HG03045 (cell line): ENCODE measurements at regions not wholly inside any gene's neighbourhood (a gene's known extent, or its start where the extent isn't known, plus 50 kb on each side); places are given as distances from the start of the nearest gene placed in this dataset.

ENCODE experiments used
- ATAC-seq: cut with Tn5 transposase; IDR thresholded peaks from one replicate; pipeline ENCODE4 v1.9.1; 2021; ENCODE audit warnings: mild to moderate bottlenecking, moderate library complexity; ENCODE audit not compliant: unreplicated experiment

- no peak for ATAC-seq
Measured at GRCh38 chr2:151157000-151157735, 104.5 kb downstream of the RBM43 start.

- ATAC-seq = no peak
Measured at GRCh38 chr2:151156431-151156830, 105.2 kb downstream of the RBM43 start.

GRCh38 chr2:151153601-151154000 lies 108.1 kb downstream of the RBM43 start:
- ATAC-seq = no peak

- ATAC-seq = no peak
Measured at GRCh38 chr2:151150331-151151320, 111.0 kb downstream of the RBM43 start.

GRCh38 chr2:151138507-151138906 lies 123.2 kb downstream of the RBM43 start:
- ATAC-seq = no peak

- no peak for ATAC-seq
Measured at GRCh38 chr2:151137526-151137925, 124.1 kb downstream of the RBM43 start.

DNA sequence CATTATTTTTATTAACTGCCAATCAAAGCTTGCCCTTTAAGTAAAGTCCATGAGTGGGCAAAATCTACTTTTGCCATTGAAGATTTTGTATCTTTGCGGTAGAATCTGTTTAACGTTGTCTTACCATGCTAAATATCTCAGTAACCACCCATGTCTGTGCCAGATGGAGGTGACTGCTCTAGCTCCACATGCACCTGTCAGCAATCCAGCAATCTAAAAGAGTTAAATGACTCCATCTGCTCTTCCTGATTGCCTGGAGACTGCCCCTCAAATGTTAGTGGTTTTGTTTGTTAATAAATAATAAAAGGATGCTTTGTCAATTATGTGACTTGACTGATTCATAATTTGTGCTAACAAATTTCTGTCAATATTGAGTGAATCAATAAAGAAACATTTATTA lies 141.7 kb downstream of the RBM43 start:
- no peak for ATAC-seq

- ATAC-seq = no peak
Measured at GRCh38 chr2:151119374-151119773, 142.3 kb downstream of the RBM43 start.

DNA sequence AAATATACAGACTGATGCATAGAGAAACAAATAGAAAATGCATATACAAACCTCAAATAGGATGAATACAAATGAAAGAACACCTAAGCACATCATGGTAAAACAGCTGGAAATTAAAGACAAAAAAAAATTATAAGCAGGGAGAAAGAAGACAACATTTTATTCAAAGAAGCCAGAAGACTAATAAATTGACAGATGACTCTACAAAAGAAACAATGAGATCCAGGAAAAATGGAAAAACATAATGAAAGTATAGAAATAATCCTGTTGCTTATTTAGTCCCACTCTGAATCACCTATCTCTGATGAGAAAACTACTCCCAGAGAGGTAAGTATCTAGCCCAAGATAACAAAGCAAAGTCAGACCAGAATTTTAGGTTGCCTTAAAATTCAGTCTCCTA lies 143.4 kb downstream of the RBM43 start:
- ATAC-seq = no peak

- ATAC-seq = no peak
Measured at GRCh38 chr2:151114874-151115273, 146.8 kb downstream of the RBM43 start.

DNA sequence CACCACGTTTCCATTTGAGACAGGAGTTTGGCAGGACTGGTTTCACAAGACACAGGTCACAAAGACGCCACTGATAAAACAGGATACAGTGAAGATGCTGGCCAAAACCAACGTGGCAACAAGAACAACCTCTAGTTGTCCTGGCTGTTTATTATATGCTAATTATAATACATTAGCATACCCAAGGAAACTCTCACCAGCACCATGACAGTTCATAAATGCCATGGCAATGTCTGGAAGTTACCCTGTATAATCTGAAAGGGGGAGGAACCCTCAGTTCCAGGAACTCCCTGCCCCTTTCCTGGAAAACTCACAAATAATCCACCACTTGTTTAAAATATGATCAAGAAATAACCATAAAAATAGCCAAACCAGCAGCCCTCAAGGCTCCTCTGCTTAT lies 148.3 kb downstream of the RBM43 start:
- ATAC-seq = no peak

DNA sequence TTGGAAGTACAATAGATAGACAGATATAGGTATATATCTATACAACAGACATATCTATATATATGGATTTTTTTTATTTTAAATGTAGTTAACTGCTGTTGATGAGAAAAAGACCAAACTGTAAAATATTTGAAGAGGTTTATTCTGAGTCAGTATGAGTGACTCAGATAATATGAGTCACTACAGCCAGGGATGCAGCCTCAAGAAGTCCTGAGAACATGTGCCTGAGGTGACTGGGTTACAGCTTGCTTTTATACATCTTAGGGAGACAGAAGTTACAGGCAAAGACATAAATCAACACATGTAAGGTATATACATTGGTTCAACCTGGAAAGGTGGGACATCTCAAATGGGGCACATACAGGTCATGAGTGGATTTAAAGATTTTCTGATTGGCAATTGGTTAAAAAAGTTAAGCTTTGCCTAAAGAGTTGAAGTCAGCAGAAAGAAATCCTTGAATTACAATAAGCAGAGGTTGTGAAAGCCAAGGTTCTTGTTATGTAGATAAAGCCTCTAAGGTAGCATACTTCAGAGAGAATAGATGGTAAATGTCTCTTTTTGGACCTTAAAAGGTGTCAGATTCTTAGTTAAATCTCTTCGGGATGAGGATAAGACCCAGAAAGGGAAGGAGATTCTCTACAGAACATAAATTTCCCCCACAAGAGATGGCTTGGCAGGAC lies 149.9 kb downstream of the RBM43 start:
- no peak for ATAC-seq

- no peak for ATAC-seq
Measured at GRCh38 chr2:151106805-151107506, 154.7 kb downstream of the RBM43 start.

- no peak for ATAC-seq
Measured at GRCh38 chr2:151103551-151103950, 158.1 kb downstream of the RBM43 start.

GRCh38 chr2:151102226-151102625 lies 159.4 kb downstream of the RBM43 start:
- no peak for ATAC-seq

DNA sequence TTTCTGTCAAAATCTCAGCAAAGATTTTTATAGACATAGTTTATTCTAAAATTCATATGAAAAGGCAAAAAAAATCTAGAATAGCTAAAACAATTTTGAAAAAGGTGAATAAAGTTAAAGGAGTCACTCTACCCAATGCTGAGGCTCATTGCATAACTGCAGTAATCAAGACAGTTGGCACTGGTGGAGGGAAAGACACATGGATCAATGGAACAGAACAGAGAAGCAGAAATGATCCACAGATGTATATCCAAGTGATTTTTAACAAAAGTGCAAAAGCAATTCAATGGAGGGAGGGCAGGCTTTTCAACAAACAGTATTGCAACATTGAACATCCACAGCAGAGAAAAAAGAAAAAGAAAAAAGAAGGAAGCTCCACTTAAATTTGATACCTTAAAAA lies 162.8 kb downstream of the RBM43 start:
- ATAC-seq = no peak

- no peak for ATAC-seq
Measured at GRCh38 chr2:151097895-151098294, 163.8 kb downstream of the RBM43 start.

- ATAC-seq = no peak
Measured at GRCh38 chr2:151097128-151097527, 164.5 kb downstream of the RBM43 start.

- ATAC-seq = no peak
Measured at GRCh38 chr2:151096235-151096634, 165.4 kb downstream of the RBM43 start.

GRCh38 chr2:151095463-151095862 lies 166.2 kb downstream of the RBM43 start:
- ATAC-seq = no peak

GRCh38 chr2:151091583-151091982 lies 170.1 kb downstream of the RBM43 start:
- ATAC-seq = no peak
